Left ventricle myocardium inferior (tissue), 1 donor: ENCODE measurements at regions not wholly inside any gene's neighbourhood (a gene's known extent, or its start where the extent isn't known, plus 50 kb on each side); places are given as distances from the start of the nearest gene placed in this dataset.

Experiments used
- DNase-seq: peaks from one replicate; pipeline ENCODE4 v3.0.0-alpha.2; 2020
- H3K27ac ChIP-seq: fragments of 200-600 bp; replicated peaks from 2 replicates; pipeline ENCODE4 v1.8.0; 2021
- H3K27me3 ChIP-seq: fragments of 200-600 bp; 2 replicates; pipeline ENCODE4 v1.8.0; 2021; ENCODE audit warnings: low read depth
- H3K36me3 ChIP-seq: fragments of 200-600 bp; 2 replicates; pipeline ENCODE4 v1.8.0; 2021
- H3K4me1 ChIP-seq: fragments of 200-600 bp; 2 replicates; pipeline ENCODE4 v1.8.0; 2021
- H3K4me3 ChIP-seq: fragments of 200-600 bp; 2 replicates; pipeline ENCODE4 v1.8.0; 2021; ENCODE audit warnings: mild to moderate bottlenecking, moderate library complexity
- H3K9me3 ChIP-seq: fragments of 200-600 bp; replicated peaks from 2 replicates; pipeline ENCODE4 v1.8.0; 2021
- CTCF ChIP-seq: fragments of 200-600 bp; IDR thresholded peaks from 2 replicates; pipeline ENCODE4 v1.8.0; 2021; ENCODE audit warnings: antibody characterized with exemption, mild to moderate bottlenecking, borderline replicate concordance
- intact Hi-C: fragments of 100-400 bp; cut with micrococcal nuclease; formaldehyde crosslinking; loops from one replicate; pipeline ENCODE4 v1.11.0; 2022
- donor health status: DM: no; HTN: yes; CAD: no; lungs with severe emphysema.

GRCh38 chr3:27927882-27928281 lies 205.8 kb upstream of the EOMES start:
- Histone ChIP-seq H3K4me3 (no peak overlapping the region), H3K36me3 (no peaks in the 10 kb centered on the region), H3K27ac (no peak overlapping the region), H3K9me3 (no peaks in the 10 kb centered on the region), H3K4me1 (no peaks in the 10 kb centered on the region), H3K27me3 (no peaks in the 10 kb centered on the region)
- TF ChIP-seq CTCF: no peak
- DNase-seq: no peak
- intact Hi-C loops: no loop called here

GRCh38 chr3:27930052-27930602 lies 208.0 kb upstream of the EOMES start:
- intact Hi-C loops: no loop called here
- Histone ChIP-seq H3K36me3 (no peaks in the 10 kb centered on the region), H3K4me1 (no peaks in the 10 kb centered on the region), H3K4me3 (no peak overlapping the region), H3K27ac (no peak overlapping the region), H3K27me3 (no peaks in the 10 kb centered on the region), H3K9me3 (no peaks in the 10 kb centered on the region)
- no peak for TF ChIP-seq CTCF
- DNase-seq: no peak

GRCh38 chr3:27935492-27935891 lies 213.4 kb upstream of the EOMES start:
- H3K4me1 ChIP-seq: no peaks in the 10 kb centered on the region
- H3K27me3 ChIP-seq: no peaks in the 10 kb centered on the region
- no peaks in the 10 kb centered on the region for H3K9me3 ChIP-seq
- no peaks in the 10 kb centered on the region for H3K36me3 ChIP-seq
- no peak overlapping the region for H3K27ac ChIP-seq
- no peak for TF ChIP-seq CTCF
- intact Hi-C loops: no loop called here
- DNase-seq: no peak
- H3K4me3 ChIP-seq: no peak overlapping the region

GRCh38 chr3:27939521-27939920 lies 217.4 kb upstream of the EOMES start:
- Histone ChIP-seq H3K27ac (no peak overlapping the region), H3K27me3 (no peaks in the 10 kb centered on the region), H3K4me3 (no peak overlapping the region), H3K4me1 (no peaks in the 10 kb centered on the region), H3K9me3 (no peaks in the 10 kb centered on the region), H3K36me3 (no peaks in the 10 kb centered on the region)
- DNase-seq: no peak
- intact Hi-C loops: no loop called here
- no peak for TF ChIP-seq CTCF

- Histone ChIP-seq H3K4me3 (no peak overlapping the region), H3K4me1 (no peaks in the 10 kb centered on the region), H3K27ac (no peak overlapping the region), H3K9me3 (no peaks in the 10 kb centered on the region), H3K36me3 (no peaks in the 10 kb centered on the region), H3K27me3 (no peaks in the 10 kb centered on the region)
- TF ChIP-seq CTCF: no peak
- intact Hi-C loops: no loop called here
- DNase-seq: no peak
These were observed 217.8 kb upstream of the EOMES start for GRCh38 chr3:27939940-27940339.

GRCh38 chr3:27943106-27943505 lies 221.0 kb upstream of the EOMES start:
- H3K9me3 ChIP-seq: no peaks in the 10 kb centered on the region
- intact Hi-C loops: no loop called here
- H3K27me3 ChIP-seq: no peaks in the 10 kb centered on the region
- no peaks in the 10 kb centered on the region for H3K36me3 ChIP-seq
- no peak overlapping the region for H3K27ac ChIP-seq
- peak; percentile 42 for TF ChIP-seq CTCF
- no peaks in the 10 kb centered on the region for H3K4me1 ChIP-seq
- DNase-seq: no peak
- no peak overlapping the region for H3K4me3 ChIP-seq
